CD14-positive monocyte (primary cell): ENCODE measurements at regions not wholly inside any gene's neighbourhood (a gene's known extent, or its start where the extent isn't known, plus 50 kb on each side); places are given as distances from the start of the nearest gene placed in this dataset.

Source experiments
- DNase-seq, 3 donors: peaks; one replicate each; pipeline ENCODE4 v3.0.0-alpha.2; 2011 to 2022
- H2AFZ ChIP-seq: 2 replicates; pipeline ENCODE4 v1.6.0; 2012; ENCODE audit warnings: mild to moderate bottlenecking, low read depth, low read length, inconsistent platforms; ENCODE audit not compliant: insufficient read depth, poor library complexity, severe bottlenecking
- H3K27ac ChIP-seq, 2 donors: 1 replicate in 1 of 2; 2 replicates in 1 of 2; pipeline ENCODE4 v1.5.1; 2012 to 2013; ENCODE audit warnings: low read length in 2 of 2, control low read depth in 1 of 2, inconsistent platforms in 1 of 2, low read depth in 1 of 2, mild to moderate bottlenecking in 1 of 2
- H3K27me3 ChIP-seq, 2 donors: one replicate each; pipeline versions ENCODE4 v1.6.0 to v1.6.1; 2011 to 2013; ENCODE audit warnings: low read length in 2 of 2; ENCODE audit not compliant: control insufficient read depth in 2 of 2, insufficient read depth in 2 of 2
- H3K36me3 ChIP-seq, 2 donors: replicated peaks in 1 of 2; 1 replicate in 1 of 2; 2 replicates in 1 of 2; pipeline versions ENCODE4 v1.5.1 to v1.6.1; 2012 to 2013; ENCODE audit warnings: low read length in 2 of 2, control low read depth in 1 of 2, inconsistent platforms in 1 of 2, mild to moderate bottlenecking in 1 of 2; ENCODE audit not compliant: insufficient read depth in 2 of 2, control insufficient read depth in 1 of 2
- H3K4me1 ChIP-seq, 2 donors: 1 replicate in 1 of 2; 2 replicates in 1 of 2; pipeline versions ENCODE4 v1.5.1 to v1.6.1; 2012 to 2013; ENCODE audit warnings: low read length in 2 of 2, control low read depth in 1 of 2, inconsistent platforms in 1 of 2, mild to moderate bottlenecking in 1 of 2, moderate library complexity in 1 of 2; ENCODE audit not compliant: insufficient read depth in 2 of 2, control insufficient read depth in 1 of 2
- H3K4me2 ChIP-seq: replicated peaks from 2 replicates; pipeline ENCODE3; 2012; ENCODE audit warnings: low read length, moderate library complexity, mild to moderate bottlenecking; ENCODE audit not compliant: poor library complexity, severe bottlenecking; ENCODE audit errors: extremely low read depth
- H3K4me3 ChIP-seq, 3 experiments: fragments of 200-600 bp in 1 of 3; sonication (generic) in 1 of 3; replicated peaks in 1 of 3; 1 replicate in 2 of 3; 2 replicates in 1 of 3; pipeline ENCODE4 v1.5.1; 2011 to 2013; ENCODE audit warnings: low read length in 3 of 3, mild to moderate bottlenecking in 3 of 3, control low read depth in 2 of 3, low read depth in 2 of 3, inconsistent platforms in 1 of 3, moderate library complexity in 1 of 3
- H3K79me2 ChIP-seq: 2 replicates; pipeline ENCODE4 v1.6.0; 2012; ENCODE audit warnings: mild to moderate bottlenecking, control low read depth, inconsistent platforms, low read length, moderate library complexity; ENCODE audit not compliant: insufficient read depth
- H3K9ac ChIP-seq: 2 replicates; pipeline ENCODE4 v1.6.0; 2017; ENCODE audit warnings: low read length, mild to moderate bottlenecking; ENCODE audit not compliant: insufficient read depth, poor library complexity, severe bottlenecking
- H3K9me3 ChIP-seq, 2 donors: replicated peaks in 1 of 2; 1 replicate in 1 of 2; 2 replicates in 1 of 2; pipeline versions ENCODE4 v1.5.1 to v1.6.1; 2012 to 2013; ENCODE audit warnings: low read length in 2 of 2, control low read depth in 1 of 2; ENCODE audit not compliant: control insufficient read depth in 1 of 2, insufficient read depth in 1 of 2
- H4K20me1 ChIP-seq: 2 replicates; pipeline ENCODE4 v1.6.0; 2012; ENCODE audit warnings: mild to moderate bottlenecking, low read length, control low read depth, moderate library complexity; ENCODE audit not compliant: insufficient read depth
- H3K27ac Mint-ChIP-seq, 7 donors: one replicate each; pipeline ENCODE4 v1.8.0; 2020; ENCODE audit warnings: mild to moderate bottlenecking in 7 of 7, mixed read lengths in 7 of 7, moderate library complexity in 6 of 7, inconsistent platforms in 2 of 7
- H3K27me3 Mint-ChIP-seq, 3 donors: one replicate each; pipeline ENCODE4 v1.8.0; 2021 to 2022; ENCODE audit warnings: low read depth in 3 of 3, mild to moderate bottlenecking in 3 of 3, mixed read lengths in 3 of 3, moderate library complexity in 3 of 3, inconsistent platforms in 1 of 3
- H3K36me3 Mint-ChIP-seq, 2 donors: one replicate each; pipeline ENCODE4 v1.8.0; 2020; ENCODE audit warnings: mixed read lengths in 2 of 2, inconsistent platforms in 1 of 2, mild to moderate bottlenecking in 1 of 2
- H3K4me1 Mint-ChIP-seq: one replicate; pipeline ENCODE4 v1.8.0; 2020; ENCODE audit warnings: mild to moderate bottlenecking, mixed read lengths
- H3K4me3 Mint-ChIP-seq, 2 donors: one replicate each; pipeline ENCODE4 v1.8.0; 2020; ENCODE audit warnings: mild to moderate bottlenecking in 2 of 2, mixed read lengths in 2 of 2, moderate library complexity in 1 of 2
- H3K9me3 Mint-ChIP-seq, 7 donors: one replicate each; pipeline ENCODE4 v1.8.0; 2020 to 2022; ENCODE audit warnings: mixed read lengths in 7 of 7, mild to moderate bottlenecking in 6 of 7, moderate library complexity in 6 of 7, inconsistent platforms in 2 of 7
- WGBS: methylation state at CpG from one replicate; pipeline ENCODE4 v1.1.5; 2013; ENCODE audit warnings: missing lambda C conversion rate; ENCODE audit not compliant: insufficient coverage; 5-methylcytosine and 5-hydroxymethylcytosine counted together
- intact Hi-C, 2 donors: fragments of 100-400 bp; cut with micrococcal nuclease; formaldehyde crosslinking; loops; one replicate each; pipeline versions ENCODE4 v1.15.0 to v1.15.1; 2023
- TF ChIP-seq, protein P1 (sequence below): fragments of 200-600 bp; IDR thresholded peaks from one replicate; pipeline ENCODE4 v1.8.0; 2022; ENCODE audit warnings: antibody characterized with exemption, mild to moderate bottlenecking

DNA sequence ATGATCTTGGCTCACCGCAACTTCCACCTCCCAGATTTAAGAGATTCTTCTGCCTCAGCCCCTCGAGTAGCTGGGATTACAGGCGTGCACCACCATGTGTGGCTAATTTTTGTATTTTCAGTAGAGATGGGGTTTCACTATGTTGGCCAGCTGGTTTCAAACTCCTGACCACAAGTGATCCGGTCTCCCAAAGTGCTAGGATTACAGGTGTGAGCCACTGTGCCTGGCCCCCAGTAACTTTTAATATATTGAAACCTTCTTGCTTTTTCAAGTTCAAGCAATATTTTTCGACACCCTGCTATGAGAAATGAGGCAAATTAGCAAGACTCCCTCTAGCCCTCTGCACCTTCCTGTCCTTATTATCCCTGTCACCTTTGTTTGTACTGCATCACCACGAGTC is 144.0 kb downstream of the EVX1 start:
- peaks cover 4 to 10% of the 10 kb centered on the region in 2 donors for H3K27me3 ChIP-seq
- no peak overlapping the region for H3K9ac ChIP-seq
- H3K4me3 ChIP-seq: no peak overlapping the region
- H3K4me3 Mint-ChIP-seq: no peak overlapping the region
- H3K4me2 ChIP-seq: no peak overlapping the region
- no peaks in the 10 kb centered on the region for H3K79me2 ChIP-seq
- WGBS: 90% methylated on average over 2 of the region's 6 CpGs
- DNase-seq: no peak
- H3K4me1 Mint-ChIP-seq: no peaks in the 10 kb centered on the region
- H3K36me3 Mint-ChIP-seq: no peaks in the 10 kb centered on the region
- no peaks in the 10 kb centered on the region for H3K4me1 ChIP-seq
- no peaks in the 10 kb centered on the region for H3K9me3 ChIP-seq
- TF ChIP-seq, protein P1, sequence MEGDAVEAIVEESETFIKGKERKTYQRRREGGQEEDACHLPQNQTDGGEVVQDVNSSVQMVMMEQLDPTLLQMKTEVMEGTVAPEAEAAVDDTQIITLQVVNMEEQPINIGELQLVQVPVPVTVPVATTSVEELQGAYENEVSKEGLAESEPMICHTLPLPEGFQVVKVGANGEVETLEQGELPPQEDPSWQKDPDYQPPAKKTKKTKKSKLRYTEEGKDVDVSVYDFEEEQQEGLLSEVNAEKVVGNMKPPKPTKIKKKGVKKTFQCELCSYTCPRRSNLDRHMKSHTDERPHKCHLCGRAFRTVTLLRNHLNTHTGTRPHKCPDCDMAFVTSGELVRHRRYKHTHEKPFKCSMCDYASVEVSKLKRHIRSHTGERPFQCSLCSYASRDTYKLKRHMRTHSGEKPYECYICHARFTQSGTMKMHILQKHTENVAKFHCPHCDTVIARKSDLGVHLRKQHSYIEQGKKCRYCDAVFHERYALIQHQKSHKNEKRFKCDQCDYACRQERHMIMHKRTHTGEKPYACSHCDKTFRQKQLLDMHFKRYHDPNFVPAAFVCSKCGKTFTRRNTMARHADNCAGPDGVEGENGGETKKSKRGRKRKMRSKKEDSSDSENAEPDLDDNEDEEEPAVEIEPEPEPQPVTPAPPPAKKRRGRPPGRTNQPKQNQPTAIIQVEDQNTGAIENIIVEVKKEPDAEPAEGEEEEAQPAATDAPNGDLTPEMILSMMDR: no peak
- H3K27ac ChIP-seq: no peak overlapping the region
- no peaks in the 10 kb centered on the region for H4K20me1 ChIP-seq
- no peak overlapping the region for H2AFZ ChIP-seq
- no peaks in the 10 kb centered on the region for H3K36me3 ChIP-seq
- H3K27ac Mint-ChIP-seq: no peak overlapping the region
- peaks cover 8 to 25% (median 16%) of the 10 kb centered on the region in 3 donors for H3K27me3 Mint-ChIP-seq
- H3K9me3 Mint-ChIP-seq: peaks cover 0 to 2% (median 0%) of the 10 kb centered on the region in 7 donors
- intact Hi-C loops: no loop called here

GRCh38 chr7:27387864-27388263 is 145.3 kb downstream of the EVX1 start:
- Histone ChIP-seq H2AFZ (no peak overlapping the region), H3K36me3 (no peaks in the 10 kb centered on the region), H4K20me1 (no peaks in the 10 kb centered on the region), H3K79me2 (no peaks in the 10 kb centered on the region), H3K9me3 (no peaks in the 10 kb centered on the region), H3K27me3 (peaks cover 4 to 10% of the 10 kb centered on the region in 2 donors), H3K4me3 (no peak overlapping the region), H3K9ac (no peak overlapping the region), H3K27ac (no peak overlapping the region), H3K4me1 (no peaks in the 10 kb centered on the region), H3K4me2 (no peak overlapping the region)
- H3K4me3 Mint-ChIP-seq: no peak overlapping the region
- H3K4me1 Mint-ChIP-seq: no peaks in the 10 kb centered on the region
- H3K27ac Mint-ChIP-seq: no peak overlapping the region
- intact Hi-C loops: no loop called here
- no peaks in the 10 kb centered on the region for H3K36me3 Mint-ChIP-seq
- H3K27me3 Mint-ChIP-seq: peaks cover 10 to 29% (median 16%) of the 10 kb centered on the region in 3 donors
- peaks cover 0 to 2% (median 0%) of the 10 kb centered on the region in 7 donors for H3K9me3 Mint-ChIP-seq
- DNase-seq: no peak
- TF ChIP-seq, protein P1: no peak
- WGBS: no CpG with 5 or more reads among the region's 4 CpGs
